ENCODE measurements at regions not wholly inside any gene's neighbourhood (a gene's known extent, or its start where the extent isn't known, plus 50 kb on each side); places are given as distances from the start of the nearest gene placed in this dataset.
A peak's percentile ranks its signal among the peaks of the same experiment; 100 is the strongest.

DNA sequence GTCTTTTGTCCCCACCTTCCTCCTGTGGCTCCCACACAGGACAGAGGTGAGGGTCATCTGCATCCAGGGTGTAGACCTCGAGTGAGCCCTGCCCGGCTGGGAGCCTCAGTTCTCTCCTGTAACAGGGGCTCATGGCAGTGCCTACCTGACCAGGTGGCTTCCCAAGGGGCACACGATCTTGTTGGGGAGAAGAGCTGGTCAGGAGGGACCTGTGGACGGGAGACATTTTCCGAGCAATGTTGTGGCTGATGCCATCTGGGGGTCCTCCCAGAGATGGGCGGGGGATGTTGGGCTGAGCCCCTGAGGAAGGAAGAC is 51.9 kb downstream of the CEBPB start:
- DNase-seq (ENCODE audit: insufficient read length, low spot score), result no peak
- FAIRE-seq, result no peak

DNA sequence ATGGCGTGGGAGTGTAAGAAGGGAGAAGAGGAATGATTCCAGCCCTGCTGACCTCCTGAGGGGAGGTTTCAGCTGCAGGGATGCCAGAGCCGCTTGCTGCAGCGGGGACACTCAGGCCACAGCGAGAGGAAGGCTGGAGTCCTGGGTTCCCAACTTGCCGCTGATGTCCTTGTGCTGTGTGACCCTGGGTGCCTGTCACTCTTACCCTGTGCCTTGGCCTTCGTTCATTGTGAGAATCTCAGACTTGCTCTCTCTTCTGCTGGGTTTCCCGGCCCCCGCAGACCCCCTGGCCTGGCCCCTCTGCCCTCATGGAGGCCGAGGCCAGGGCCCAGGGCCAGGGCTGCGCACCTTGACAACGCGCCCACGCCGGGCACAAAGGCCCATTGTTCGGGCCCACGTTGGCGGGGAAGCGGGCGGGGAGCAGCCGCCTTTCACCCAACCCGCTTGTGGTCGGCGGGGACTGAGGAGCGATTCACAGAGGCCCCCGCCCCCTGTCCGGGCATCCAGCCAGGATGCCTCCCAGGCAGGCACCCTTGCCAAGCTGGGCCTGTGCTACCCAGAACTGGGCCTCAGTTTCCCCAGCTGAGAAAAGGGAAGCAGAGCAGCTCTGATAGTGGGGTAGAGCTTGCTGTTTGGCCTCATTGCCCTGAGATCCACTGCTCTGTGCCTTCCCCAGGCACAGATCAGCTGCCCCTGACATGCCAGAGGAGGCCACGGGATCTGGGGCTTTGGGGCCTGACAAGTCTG is 52.4 kb downstream of the CEBPB start:
- no peak for FAIRE-seq

DNA sequence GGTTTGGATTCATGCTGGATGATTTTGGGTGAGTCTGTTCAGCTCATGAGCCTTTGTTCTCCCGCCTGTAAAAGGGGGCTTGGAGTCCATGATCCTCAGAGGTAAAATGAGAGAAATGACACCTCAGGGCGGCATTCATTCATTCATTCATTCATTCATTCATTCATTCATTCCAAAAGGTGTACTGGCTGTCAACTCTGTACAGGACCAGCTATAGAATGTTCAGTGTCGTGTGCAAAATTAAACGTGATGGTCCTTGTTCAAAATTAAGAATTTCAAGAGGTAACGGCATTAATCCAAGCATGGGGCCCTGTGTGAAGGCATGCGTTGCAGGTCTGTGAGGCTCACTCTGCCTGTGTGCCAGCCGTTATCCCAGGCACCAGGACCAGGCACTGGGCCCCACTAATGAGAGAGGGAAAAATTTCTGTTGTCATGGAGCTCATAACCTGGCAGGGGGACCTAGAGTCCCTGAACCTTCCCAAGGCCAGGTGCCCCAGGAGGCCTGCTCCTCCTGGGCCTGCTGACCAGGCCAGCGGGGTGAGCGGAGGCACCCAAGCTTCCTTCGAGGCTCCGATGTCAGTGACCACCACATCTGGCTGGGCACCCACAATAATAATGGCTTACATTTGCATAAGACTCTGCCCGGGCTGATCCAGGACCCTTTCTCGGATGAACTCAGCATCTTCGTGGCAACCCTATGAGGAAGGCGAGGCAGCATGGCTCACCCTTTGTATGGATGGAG is 53.2 kb downstream of the CEBPB start:
- DNase-seq (ENCODE audit: insufficient read length, low spot score), result no peak
- no peak for FAIRE-seq

More for the DNA sequence above, 52.4 kb downstream of the CEBPB start:
- no peak for DNase-seq (ENCODE audit: insufficient read length, low spot score)

DNA sequence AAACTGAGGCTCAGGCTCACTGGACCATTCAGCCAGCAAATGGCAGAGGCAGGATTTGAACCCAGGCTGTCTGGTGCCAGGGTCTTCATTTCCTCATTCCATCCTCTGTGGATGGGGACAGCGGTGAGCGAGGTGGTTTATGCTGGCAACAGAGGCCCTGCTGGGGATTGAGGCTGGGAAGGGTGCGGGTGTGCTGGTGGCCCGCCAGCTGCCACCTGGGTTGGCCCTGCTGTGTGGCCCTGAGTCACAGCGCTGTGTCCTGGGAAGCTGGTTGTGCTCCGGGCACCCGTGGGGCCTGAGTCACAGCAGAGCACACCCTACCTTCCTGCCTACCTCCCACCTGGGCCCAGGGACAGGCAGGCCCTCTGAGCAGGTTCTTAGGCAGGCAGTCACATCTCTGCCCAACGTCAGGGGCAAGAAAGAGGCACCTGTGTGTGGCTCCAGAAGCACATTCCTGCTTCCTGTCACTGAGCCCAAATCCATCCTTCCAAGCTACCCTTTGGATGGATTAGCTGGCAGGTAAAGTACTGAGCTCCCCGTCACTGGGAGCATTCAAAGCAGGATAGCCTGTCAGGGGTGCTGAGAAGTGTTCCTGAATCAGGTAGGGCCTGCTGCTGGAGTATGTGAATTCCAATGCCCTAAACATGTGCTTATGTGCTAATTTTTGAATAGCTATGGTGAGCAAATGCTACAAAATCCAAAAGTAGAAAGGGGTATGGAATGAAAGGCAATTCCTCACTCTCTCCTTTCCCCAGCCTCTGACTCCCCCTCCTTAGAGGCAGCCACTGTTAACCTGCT is 53.9 kb downstream of the CEBPB start:
- FAIRE-seq, result no peak
- no peak for DNase-seq (ENCODE audit: insufficient read length, low spot score)

DNA sequence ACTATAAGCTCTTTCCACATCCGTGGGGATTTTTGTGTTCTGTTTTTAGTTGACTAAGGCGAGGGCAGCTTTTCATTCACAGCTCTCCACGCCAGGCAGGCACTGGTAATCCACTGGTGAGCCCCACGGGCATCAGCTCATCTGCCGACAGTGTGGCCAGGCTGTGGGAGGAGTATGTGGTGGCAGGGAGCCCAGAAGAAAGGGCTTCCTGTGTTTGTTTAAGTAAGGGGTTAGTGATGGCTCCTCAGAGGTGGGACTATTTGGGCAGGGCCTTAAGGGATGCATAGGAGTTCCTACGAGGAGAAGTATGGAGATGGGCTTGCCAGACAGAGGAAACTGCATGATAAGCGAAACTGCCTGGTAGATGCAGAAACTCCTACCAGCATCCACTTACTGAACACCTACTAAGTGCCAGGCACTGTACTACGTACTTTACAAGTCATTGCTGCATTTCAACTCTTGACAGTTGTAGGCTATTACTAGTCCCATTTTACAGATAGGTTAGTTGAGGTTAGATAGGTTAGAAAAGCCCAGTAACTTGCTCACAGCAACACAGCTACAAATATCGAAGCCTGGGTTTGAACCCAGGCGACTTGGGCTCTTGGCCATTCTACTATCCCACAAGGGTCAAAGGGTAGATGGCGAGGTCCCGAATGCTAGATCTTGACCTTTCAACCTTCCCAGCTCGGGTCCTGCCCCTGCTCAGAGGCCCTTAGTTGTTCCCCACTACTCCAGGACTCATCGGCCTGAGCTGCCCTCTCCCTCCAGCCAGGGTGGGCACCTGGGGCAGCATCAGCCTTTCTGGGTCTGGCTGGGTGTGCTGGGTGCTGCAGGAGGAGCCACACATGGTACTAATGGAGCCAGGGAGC is 55.1 kb downstream of the CEBPB start:
- DNase-seq (ENCODE audit: insufficient read length, low spot score), result peak; percentile 81
- peak; percentile 9 for FAIRE-seq

DNA sequence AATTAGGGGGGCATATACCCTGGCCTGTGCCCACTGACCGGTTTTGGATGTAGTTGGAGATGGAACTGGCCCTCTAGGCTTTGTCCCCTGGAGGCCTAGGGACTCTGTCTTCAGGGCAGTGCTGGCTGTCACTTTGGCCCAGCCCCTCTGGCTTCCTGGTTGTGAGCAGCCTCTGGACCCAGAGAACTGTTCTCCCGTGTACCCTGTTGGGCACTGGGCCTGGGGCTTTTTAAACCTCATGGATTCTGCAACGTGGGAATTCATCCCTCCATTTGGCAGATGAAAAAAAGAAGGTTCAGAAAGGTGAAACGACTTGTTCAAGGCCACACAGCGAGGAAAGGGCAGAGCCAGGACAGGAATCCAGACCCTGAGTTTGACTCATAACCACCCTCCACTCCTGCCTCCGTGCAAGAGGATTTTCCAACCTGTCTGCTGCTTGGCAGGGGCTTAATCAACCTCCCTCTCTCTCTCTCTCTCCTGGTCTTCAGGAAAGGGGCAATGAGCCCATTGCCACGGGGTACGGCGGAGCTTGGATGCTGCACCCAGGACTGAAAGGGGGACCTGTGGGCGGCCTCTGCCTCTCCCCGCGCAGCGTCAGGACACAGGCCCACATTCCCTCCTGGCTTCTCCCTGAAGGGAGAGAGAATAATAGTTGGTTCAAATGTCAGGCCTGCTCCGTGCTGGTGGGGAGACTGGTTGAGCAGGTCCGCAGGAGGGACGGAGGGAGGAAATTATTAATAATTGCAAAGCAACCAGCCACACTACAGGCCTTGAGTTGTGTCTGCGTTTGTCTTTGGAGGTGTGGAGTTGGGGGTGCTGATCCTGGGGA is 56.0 kb downstream of the CEBPB start:
- no peak for DNase-seq (ENCODE audit: insufficient read length, low spot score)
- FAIRE-seq, result peak; percentile 13

DNA sequence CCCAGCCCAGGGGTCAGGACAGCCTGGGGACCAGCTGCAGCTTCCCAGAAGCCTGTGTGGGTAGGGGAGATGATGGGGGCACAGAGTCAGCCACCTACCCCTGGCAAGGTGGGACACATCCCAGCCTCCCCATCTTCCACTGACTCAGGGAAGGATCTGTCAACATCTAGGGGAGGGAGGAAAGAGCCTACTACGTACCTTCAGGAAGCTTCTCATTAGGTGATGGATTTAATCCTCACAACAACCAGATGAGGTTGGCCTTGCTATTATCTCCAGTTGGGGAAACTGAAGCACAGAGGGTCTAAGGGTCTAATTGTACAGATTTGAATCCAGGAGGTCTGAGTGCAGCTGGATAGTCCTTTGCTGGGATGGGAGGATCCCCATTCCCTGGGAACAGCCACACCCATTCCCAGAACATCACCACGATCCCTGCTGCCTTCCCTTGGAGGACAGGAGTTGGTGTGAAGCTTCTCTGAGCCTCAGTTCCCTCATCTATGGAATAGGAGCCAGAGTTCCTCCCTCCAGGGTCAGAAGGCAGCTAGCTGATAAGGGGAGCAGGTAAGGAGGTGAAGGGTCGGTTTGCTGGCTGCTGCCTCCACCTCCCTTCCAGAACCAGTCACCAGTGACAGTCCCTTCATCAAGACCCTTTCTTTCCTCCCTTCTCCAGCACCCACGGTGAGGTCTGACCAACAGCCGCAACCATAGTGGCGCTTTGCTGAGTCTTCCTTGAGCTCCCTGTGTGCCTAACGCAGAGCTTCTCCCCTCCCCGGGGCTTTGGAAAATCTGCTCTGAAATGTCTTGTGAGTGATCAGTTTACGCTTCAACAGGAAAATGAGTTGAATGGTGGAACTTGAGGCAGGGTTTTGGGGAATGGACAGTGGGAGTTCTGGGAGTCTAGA is 56.8 kb downstream of the CEBPB start:
- DNase-seq (ENCODE audit: insufficient read length, low spot score) (no peak), FAIRE-seq (peak; percentile 88)

DNA sequence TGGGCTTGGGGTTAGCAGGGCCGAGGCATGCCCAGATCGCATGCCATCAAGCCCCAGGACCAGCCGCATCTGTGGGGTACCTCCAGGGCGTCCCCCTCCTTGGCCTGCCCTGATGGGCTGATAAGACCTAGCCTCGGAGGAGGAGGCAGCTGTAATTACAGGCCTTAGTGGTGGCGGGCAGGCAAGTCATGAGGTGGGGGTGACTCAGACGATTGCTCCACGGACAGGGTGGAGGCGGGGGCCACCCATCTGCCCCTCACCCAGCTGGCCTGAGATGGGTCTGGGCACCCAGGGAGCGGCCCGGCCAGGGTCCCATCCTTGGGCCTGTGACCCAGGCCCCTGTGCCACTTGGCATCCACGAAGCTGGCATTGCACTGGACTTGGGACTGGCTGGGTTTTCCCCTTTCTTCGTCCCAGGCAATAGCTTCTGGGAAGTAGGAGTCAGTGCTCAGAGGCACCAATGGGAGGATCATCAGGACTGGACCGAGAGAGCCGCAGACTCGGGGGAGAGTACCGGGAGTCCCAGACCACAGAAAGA is 57.5 kb downstream of the CEBPB start:
- FAIRE-seq, result peak; percentile 83
- peak; percentile 84 for DNase-seq (ENCODE audit: insufficient read length, low spot score)

DNA sequence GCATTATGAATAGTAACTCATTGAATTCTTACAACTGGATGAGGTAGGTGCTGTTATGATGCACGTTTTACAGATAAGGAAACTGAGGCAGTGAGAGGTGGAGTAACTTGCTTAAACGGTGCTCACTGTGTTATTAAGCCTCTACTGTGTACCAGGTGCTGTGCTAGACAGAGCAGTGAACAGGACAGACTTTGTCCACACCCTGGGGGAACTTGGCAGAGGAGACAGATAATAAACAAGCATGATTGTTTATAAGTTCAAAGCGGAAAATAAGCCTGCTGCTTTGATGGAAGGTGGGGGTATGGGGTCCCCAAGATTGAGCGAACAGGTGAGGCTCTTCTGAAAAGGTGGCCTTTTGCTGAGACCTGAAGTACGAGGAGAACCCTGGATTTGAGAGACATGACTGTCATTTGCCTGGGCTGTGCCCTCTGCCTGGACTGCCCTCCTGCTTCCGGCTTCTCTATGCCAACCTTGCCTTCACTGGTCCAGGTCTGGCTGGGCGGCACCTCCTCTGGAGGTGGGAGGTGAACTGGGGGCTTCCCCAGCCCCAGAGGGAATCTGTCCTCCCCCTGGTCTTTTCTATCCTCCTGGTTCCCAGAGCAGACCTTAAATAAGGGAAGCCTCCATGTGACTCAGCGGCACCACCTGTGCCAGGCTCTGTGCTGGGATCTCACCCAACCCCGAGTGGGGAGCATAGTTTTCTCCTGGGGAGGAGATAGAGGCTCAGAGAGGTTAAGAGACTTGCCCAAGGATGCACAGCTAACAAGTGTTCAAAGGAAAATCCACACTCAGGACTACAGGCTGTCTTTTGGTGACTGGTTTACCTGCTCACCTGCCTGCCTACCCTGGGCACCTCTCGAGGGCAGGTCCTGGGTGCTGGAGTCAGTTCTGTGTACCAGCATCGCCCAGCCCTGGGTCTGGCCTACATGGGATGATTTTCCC is 59.1 kb downstream of the CEBPB start:
- DNase-seq (ENCODE audit: insufficient read length, low spot score) (no peak), FAIRE-seq (no peak)

DNA sequence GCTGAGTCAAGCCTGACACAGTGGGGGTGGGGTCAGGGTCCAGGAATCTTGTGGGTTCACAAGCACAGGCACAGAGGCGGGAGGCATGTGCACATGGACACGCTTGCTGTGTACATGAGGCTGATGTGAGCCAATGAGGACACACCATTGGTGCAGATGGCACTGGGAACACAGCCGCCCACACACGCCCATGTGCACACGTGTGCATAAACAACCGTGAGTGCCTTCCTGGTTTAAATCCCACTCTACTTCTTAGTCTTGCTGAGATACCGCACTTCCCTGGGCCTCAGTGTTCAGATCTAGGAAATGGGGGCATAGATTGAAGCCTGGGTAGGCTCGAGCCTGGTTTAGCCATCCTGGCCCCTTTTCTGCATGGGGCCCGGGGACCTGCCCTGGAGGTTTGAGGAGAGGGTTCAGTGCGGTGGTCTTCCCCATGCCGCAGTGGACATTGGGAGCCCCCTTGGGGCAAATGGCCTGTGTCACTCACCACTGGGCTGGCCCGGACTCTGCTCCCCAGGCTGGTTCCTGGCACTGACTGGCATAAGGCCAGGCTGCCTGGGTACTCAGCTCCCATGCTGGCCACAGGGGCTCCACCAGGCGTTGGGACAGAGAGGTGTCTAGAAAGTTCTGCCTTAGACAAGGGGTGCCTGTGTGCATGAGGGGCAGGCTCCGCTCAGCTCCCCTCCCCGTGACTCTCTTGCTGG is 60.2 kb downstream of the CEBPB start:
- FAIRE-seq (peak; percentile 74), DNase-seq (ENCODE audit: insufficient read length, low spot score) (no peak)

DNA sequence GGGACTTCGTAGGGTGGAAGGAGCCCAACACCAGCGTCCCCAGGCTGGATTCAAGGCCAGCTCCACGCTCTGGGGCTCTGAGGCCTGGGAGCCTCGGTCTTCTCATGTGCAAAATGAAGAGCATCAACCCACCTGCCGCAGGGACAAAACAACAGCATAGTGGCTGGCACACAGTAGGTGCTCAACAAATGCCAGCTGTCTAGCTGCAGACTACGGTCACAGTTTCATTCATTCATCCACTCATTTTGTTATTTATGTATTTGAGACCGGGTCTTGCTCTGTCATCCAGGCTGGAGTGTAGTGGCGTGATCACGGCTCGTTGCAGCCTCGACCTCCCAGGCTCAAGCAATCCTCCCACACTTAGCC is 60.7 kb downstream of the CEBPB start:
- peak; percentile 72 for FAIRE-seq
- DNase-seq (ENCODE audit: insufficient read length, low spot score), result no peak

DNA sequence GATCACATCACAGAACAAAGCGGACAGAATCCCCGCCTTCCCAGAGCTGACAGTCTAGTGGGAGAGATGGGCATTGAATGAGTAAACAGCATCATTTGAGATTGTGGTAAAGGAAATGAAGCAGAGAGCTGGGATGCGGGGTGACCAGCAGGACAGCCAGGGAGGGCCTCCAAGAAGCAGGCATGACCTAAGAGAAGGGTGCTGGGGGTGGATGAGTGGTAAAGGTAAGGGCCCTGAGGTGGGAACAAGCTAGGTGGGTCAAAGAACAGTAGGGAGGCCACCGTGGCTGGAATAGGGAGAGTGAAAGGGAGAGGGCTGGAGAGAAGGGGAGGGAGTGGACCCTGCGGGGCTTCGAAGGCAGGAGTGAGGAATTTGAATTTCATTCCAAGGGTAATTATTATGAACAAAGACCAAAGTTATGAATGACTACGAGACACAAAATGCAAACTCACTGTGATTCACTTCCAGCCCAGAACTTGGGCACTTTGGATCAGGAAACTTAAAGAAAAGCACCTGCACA is 61.4 kb downstream of the CEBPB start:
- DNase-seq (ENCODE audit: insufficient read length, low spot score) (peak; percentile 67), FAIRE-seq (peak; percentile 57)

DNA sequence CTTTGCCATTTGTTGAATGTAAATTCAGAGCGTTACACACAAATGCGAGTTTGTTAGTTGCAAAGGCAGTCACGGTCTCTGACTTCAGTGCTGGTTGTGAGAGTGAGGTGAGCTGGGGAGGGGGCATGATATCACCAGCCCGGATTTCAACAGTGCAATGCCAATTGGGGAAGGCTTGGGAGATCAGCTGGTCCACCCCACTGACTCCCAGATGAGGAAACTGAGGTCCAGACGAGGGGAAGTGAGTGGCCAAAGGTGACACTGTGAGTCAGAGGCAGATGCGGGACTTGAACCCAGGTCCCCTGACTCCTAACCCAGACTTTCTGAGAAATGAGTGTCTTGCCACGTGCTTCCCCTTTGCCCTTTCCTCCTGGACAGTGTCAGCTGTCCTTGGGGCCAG is 62.1 kb downstream of the CEBPB start:
- peak; percentile 40 for FAIRE-seq
- DNase-seq (ENCODE audit: insufficient read length, low spot score), result no peak

DNA sequence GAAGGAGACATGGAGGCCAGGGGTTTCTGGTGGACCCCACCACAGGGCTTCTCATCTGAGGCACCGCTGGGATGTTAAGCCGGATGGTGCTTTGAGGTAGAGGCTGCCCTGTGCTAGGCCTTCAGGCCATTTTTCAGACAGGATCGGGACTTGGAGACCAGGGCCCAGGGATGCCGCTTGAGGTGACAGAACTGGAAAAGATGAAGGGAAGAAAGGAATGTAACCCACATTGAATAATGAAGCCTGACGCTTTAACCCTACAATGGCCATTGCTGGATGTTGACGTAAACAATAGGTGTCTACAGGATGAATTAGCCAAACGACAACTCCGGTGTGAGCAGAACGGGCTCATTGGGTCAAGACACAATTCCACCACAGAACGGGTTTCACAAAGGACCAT is 62.5 kb downstream of the CEBPB start:
- FAIRE-seq, result no peak
- DNase-seq (ENCODE audit: insufficient read length, low spot score), result no peak

DNA sequence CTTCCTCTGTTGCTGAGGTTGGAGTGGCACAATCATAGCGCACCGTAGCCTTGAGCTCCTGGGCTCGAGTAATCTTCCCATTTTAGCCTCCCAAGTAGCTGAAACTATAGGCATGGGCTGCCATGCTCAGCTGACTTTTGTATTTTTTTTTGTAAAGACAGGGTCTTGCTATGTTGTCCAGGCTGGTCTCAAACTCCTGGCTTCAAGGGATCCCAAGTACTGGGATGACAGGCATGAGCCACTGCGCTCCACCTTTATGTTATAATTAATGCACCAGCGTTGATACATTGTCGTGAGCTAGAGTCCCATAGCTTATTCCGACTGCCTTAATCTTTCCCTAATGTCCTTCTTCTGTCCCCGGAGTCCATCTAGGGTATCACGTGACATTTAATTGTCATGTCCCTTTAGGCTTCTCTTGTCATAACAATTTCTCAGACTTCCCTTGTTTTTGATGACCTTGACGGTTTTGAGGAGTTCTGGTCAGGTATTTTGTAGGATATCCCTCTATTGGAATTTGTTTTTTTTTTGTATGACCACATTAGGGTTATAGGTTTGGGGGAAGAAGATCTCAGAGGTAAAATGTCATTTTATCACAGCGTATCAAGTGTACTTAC is 63.9 kb downstream of the CEBPB start:
- no peak for DNase-seq (ENCODE audit: insufficient read length, low spot score)
- no peak for FAIRE-seq

DNA sequence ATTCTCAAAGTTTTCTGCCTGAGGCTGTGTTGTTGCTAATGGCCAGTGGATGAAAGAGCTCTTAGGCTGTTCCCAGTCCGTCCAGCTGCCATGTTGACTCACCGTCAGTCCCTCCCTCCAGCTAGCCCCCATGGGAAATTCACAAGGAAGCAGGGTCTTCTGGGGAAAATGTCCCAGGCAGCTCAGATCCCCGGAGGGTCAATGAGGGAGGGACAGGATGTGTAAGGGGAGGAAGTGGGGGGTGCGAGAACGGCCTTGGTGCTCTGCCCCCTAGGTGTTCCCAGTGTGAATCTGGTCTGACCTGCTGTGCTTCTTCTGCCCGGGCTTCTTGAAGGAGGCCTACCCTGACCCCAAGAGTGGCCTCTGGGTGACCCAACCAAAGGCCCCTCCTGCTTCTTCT is 65.9 kb downstream of the CEBPB start:
- no peak for DNase-seq (ENCODE audit: insufficient read length, low spot score)
- peak; percentile 16 for FAIRE-seq
